HG02571 (cell line): ENCODE measurements at regions not wholly inside any gene's neighbourhood (a gene's known extent, or its start where the extent isn't known, plus 50 kb on each side); places are given as distances from the start of the nearest gene placed in this dataset.

Experiments
- ATAC-seq: cut with Tn5 transposase; IDR thresholded peaks from one replicate; pipeline ENCODE4 v1.9.1; 2021; ENCODE audit warnings: mild to moderate bottlenecking, moderate library complexity; ENCODE audit not compliant: unreplicated experiment

DNA sequence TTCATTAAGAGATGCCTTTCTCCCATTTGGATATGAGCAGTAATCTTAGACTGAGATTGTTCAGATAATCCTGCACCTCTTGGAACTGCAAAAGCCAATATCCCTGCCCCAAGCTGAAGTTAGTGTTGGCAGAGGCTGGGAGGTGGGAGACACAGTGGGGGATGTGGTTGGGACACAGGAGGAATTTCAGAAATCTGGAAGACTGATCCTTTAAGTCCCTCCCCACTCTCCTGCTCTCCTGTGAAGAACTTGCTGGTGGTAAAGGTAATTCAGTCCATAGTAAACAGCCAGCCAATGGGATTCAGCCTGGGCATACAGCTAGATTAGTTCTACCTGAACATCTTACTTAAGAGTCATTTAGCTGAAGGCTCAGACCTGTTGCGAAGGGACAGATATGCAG is 50.0 kb upstream of the TMEM178A start:
- no peak for ATAC-seq
